Suprapubic skin (tissue), 4 donors: ENCODE measurements at regions not wholly inside any gene's neighbourhood (a gene's known extent, or its start where the extent isn't known, plus 50 kb on each side); places are given as distances from the start of the nearest gene placed in this dataset.

Experiments
- DNase-seq, 2 donors: peaks; one replicate each; pipeline ENCODE4 v3.0.0-alpha.2; 2019; ENCODE audit warnings: low spot score in 2 of 2
- H3K27ac ChIP-seq: fragments of 200-600 bp; sonication (generic); one replicate; pipeline ENCODE4 v1.5.1; 2019
- H3K27me3 ChIP-seq: fragments of 200-600 bp; sonication (generic); one replicate; pipeline ENCODE4 v1.5.1; 2019
- H3K36me3 ChIP-seq: fragments of 200-600 bp; sonication (generic); one replicate; pipeline ENCODE4 v1.5.1; 2019
- H3K4me1 ChIP-seq: fragments of 200-600 bp; sonication (generic); one replicate; pipeline ENCODE4 v1.5.1; 2019
- H3K4me3 ChIP-seq: fragments of 200-600 bp; sonication (generic); one replicate; pipeline ENCODE4 v1.5.1; 2019; ENCODE audit warnings: mild to moderate bottlenecking
- H3K9me3 ChIP-seq: fragments of 200-600 bp; sonication (generic); one replicate; pipeline ENCODE4 v1.5.1; 2019
- CTCF ChIP-seq, 2 donors: fragments of 200-600 bp in 1 of 2; fragments of 450-650 bp in 1 of 2; sonication (generic) in 1 of 2; IDR thresholded peaks; one replicate each; pipeline ENCODE4 v1.5.1; 2016 to 2019; ENCODE audit warnings: antibody characterized with exemption in 2 of 2, mild to moderate bottlenecking in 1 of 2, moderate library complexity in 1 of 2
- EP300 ChIP-seq: sonication (generic); formaldehyde crosslinking; IDR thresholded peaks from one replicate; pipeline ENCODE4 v1.6.1; 2017; ENCODE audit warnings: antibody characterized with exemption
- POLR2A ChIP-seq, 2 donors: fragments of 450-650 bp; IDR thresholded peaks; one replicate each; pipeline ENCODE4 v1.6.1; 2017; ENCODE audit warnings: antibody characterized with exemption in 2 of 2, mild to moderate bottlenecking in 2 of 2, moderate library complexity in 2 of 2
- POLR2AphosphoS5 ChIP-seq, 3 donors: sonication (generic); formaldehyde crosslinking; IDR thresholded peaks; one replicate each; pipeline ENCODE4 v1.6.1; 2017; ENCODE audit warnings: antibody characterized with exemption in 3 of 3
- WGBS: methylation state at CpG from one replicate; pipeline ENCODE4 v1.1.5; 2018; 5-methylcytosine and 5-hydroxymethylcytosine counted together

GRCh38 chr4:136806844-136807243 is 725.5 kb downstream of the PCDH18 start:
- no peaks in the 10 kb centered on the region for H3K9me3 ChIP-seq
- no peak for DNase-seq
- H3K4me3 ChIP-seq: no peak overlapping the region
- no peaks in the 10 kb centered on the region for H3K36me3 ChIP-seq
- no peak overlapping the region for H3K27ac ChIP-seq
- H3K4me1 ChIP-seq: no peaks in the 10 kb centered on the region
- no peaks in the 10 kb centered on the region for H3K27me3 ChIP-seq
- WGBS: 84% methylated on average over 1 of the region's 1 CpG
- TF ChIP-seq POLR2AphosphoS5 (IDR thresholded peaks at IDR 0.05) (no peak), CTCF (IDR thresholded peaks at IDR 0.05) (no peak), POLR2A (IDR thresholded peaks at IDR 0.05) (no peak), EP300 (no peak)

GRCh38 chr4:136805617-136806016 is 726.7 kb downstream of the PCDH18 start:
- H3K27ac ChIP-seq: no peak overlapping the region
- DNase-seq: no peak
- 69% methylated on average over 2 of the region's 2 CpGs for WGBS
- H3K36me3 ChIP-seq: no peaks in the 10 kb centered on the region
- H3K27me3 ChIP-seq: no peaks in the 10 kb centered on the region
- no peak overlapping the region for H3K4me3 ChIP-seq
- H3K4me1 ChIP-seq: no peaks in the 10 kb centered on the region
- no peaks in the 10 kb centered on the region for H3K9me3 ChIP-seq
- no peak for TF ChIP-seq POLR2A (IDR thresholded peaks at IDR 0.05)
- TF ChIP-seq POLR2AphosphoS5 (IDR thresholded peaks at IDR 0.05): no peak
- no peak for TF ChIP-seq CTCF (IDR thresholded peaks at IDR 0.05)
- no peak for TF ChIP-seq EP300

- H3K36me3 ChIP-seq: no peaks in the 10 kb centered on the region
- WGBS: 67% methylated on average over 3 of the region's 3 CpGs
- no peaks in the 10 kb centered on the region for H3K4me1 ChIP-seq
- no peak for DNase-seq
- no peaks in the 10 kb centered on the region for H3K9me3 ChIP-seq
- TF ChIP-seq CTCF (IDR thresholded peaks at IDR 0.05) (no peak), POLR2AphosphoS5 (IDR thresholded peaks at IDR 0.05) (no peak), POLR2A (IDR thresholded peaks at IDR 0.05) (no peak), EP300 (no peak)
- H3K27ac ChIP-seq: no peak overlapping the region
- no peaks in the 10 kb centered on the region for H3K27me3 ChIP-seq
- H3K4me3 ChIP-seq: no peak overlapping the region
Observed at GRCh38 chr4:136803433-136803832, 728.9 kb downstream of the PCDH18 start.

- Histone ChIP-seq H3K9me3 (no peaks in the 10 kb centered on the region), H3K4me3 (no peak overlapping the region), H3K27ac (no peak overlapping the region), H3K4me1 (no peaks in the 10 kb centered on the region), H3K36me3 (no peaks in the 10 kb centered on the region), H3K27me3 (no peaks in the 10 kb centered on the region)
- DNase-seq: no peak
- 69% methylated on average over 3 of the region's 3 CpGs for WGBS
- TF ChIP-seq POLR2A (IDR thresholded peaks at IDR 0.05) (no peak), CTCF (IDR thresholded peaks at IDR 0.05) (no peak), POLR2AphosphoS5 (IDR thresholded peaks at IDR 0.05) (no peak), EP300 (no peak)
Observed at GRCh38 chr4:136800248-136800647, 732.0 kb downstream of the PCDH18 start.

- no peaks in the 10 kb centered on the region for H3K4me1 ChIP-seq
- H3K27ac ChIP-seq: no peak overlapping the region
- H3K9me3 ChIP-seq: no peaks in the 10 kb centered on the region
- no peak for DNase-seq
- H3K4me3 ChIP-seq: no peak overlapping the region
- no peaks in the 10 kb centered on the region for H3K27me3 ChIP-seq
- H3K36me3 ChIP-seq: no peaks in the 10 kb centered on the region
- TF ChIP-seq POLR2AphosphoS5 (IDR thresholded peaks at IDR 0.05) (no peak), POLR2A (IDR thresholded peaks at IDR 0.05) (no peak), CTCF (IDR thresholded peaks at IDR 0.05) (no peak), EP300 (no peak)
- WGBS: 85% methylated on average over 3 of the region's 3 CpGs
Observed at GRCh38 chr4:136796953-136797352, 735.3 kb downstream of the PCDH18 start.
